GM19452 (cell line): ENCODE measurements at regions not wholly inside any gene's neighbourhood (a gene's known extent, or its start where the extent isn't known, plus 50 kb on each side); places are given as distances from the start of the nearest gene placed in this dataset.

Source experiments
- ATAC-seq: cut with Tn5 transposase; IDR thresholded peaks from one replicate; pipeline ENCODE4 v1.9.1; 2021; ENCODE audit not compliant: unreplicated experiment

GRCh38 chr15:62985768-62986167 is 56.8 kb upstream of the TPM1 start:
- ATAC-seq = no peak

GRCh38 chr15:62986948-62987347 is 55.6 kb upstream of the TPM1 start:
- no peak for ATAC-seq

GRCh38 chr15:62988701-62989100 is 53.8 kb upstream of the TPM1 start:
- ATAC-seq = no peak

- no peak for ATAC-seq
These were observed 53.0 kb upstream of the TPM1 start for GRCh38 chr15:62989366-62990055.

GRCh38 chr15:62991698-62992097 is 50.8 kb upstream of the TPM1 start:
- ATAC-seq = no peak

GRCh38 chr15:62992302-62992701 is 50.2 kb upstream of the TPM1 start:
- no peak for ATAC-seq
